Vagina (tissue), 2 donors: ENCODE measurements at regions not wholly inside any gene's neighbourhood (a gene's known extent, or its start where the extent isn't known, plus 50 kb on each side); places are given as distances from the start of the nearest gene placed in this dataset.

Experiments used
- CTCF ChIP-seq, 3 experiments: fragments of 450-650 bp in 2 of 3; fragments of 200-600 bp in 1 of 3; sonication (generic) in 1 of 3; IDR thresholded peaks; one replicate each; pipeline ENCODE4 v1.5.1; 2017 to 2019; ENCODE audit warnings: antibody characterized with exemption in 3 of 3, mild to moderate bottlenecking in 2 of 3, moderate library complexity in 2 of 3
- POLR2A ChIP-seq, 2 donors: fragments of 450-650 bp; IDR thresholded peaks; one replicate each; pipeline ENCODE4 v1.6.1; 2017; ENCODE audit warnings: antibody characterized with exemption in 2 of 2, mild to moderate bottlenecking in 2 of 2, moderate library complexity in 2 of 2
- POLR2AphosphoS5 ChIP-seq, 2 donors: sonication (generic); formaldehyde crosslinking; IDR thresholded peaks; one replicate each; pipeline ENCODE4 v1.9.0; 2017; ENCODE audit warnings: antibody characterized with exemption in 2 of 2, mild to moderate bottlenecking in 2 of 2, low read depth in 1 of 2; ENCODE audit not compliant: insufficient read depth in 1 of 2

DNA sequence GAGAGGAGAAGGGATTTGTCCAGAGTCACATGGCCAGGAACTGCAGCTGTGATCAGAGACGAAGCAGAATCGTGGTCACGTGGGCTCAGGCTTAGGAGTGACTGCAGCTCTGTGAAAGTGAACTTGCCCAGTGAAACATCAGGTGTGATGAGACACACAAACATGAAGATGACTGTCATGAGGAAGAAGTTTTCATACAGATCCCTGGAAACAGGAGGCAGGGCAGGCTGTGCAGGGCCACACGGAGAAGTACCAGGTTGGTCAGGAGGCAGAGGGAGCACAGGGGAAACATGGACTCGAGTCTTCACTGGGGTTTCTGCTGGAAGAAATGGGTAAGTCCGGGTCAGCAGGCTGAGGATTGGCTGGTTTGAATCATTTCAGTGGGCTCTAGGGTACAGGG is 64.1 kb downstream of the BARX1 start:
- TF ChIP-seq CTCF (IDR thresholded peaks at IDR 0.05): no peak
- no peak for TF ChIP-seq POLR2A (IDR thresholded peaks at IDR 0.05)
- no peak for TF ChIP-seq POLR2AphosphoS5 (IDR thresholded peaks at IDR 0.05; ENCODE audit: insufficient read depth in 1 of 2, low read depth in 1 of 2)
